ENCODE measurements at regions not wholly inside any gene's neighbourhood (a gene's known extent, or its start where the extent isn't known, plus 50 kb on each side); places are given as distances from the start of the nearest gene placed in this dataset.

GRCh38 chr18:56374007-56374655 is 264.3 kb downstream of the TXNL1 start:
- TF ChIP-seq ZBTB21 (tag by site-specific recombination; IDR thresholded peaks at IDR 0.05) (no peak), ZNF248 (tag by site-specific recombination; IDR thresholded peaks at IDR 0.05) (no peak), ZBTB17 (tag by site-specific recombination; IDR thresholded peaks at IDR 0.05) (no peak), ZFP37 (tag by site-specific recombination; IDR thresholded peaks at IDR 0.05) (no peak), ZNF10 (tag by site-specific recombination; IDR thresholded peaks at IDR 0.05) (no peak), ZNF514 (tag by site-specific recombination; IDR thresholded peaks at IDR 0.05) (no peak), ZNF112 (tag by site-specific recombination; IDR thresholded peaks at IDR 0.05) (no peak), KLF8 (tag by site-specific recombination; IDR thresholded peaks at IDR 0.05) (no peak), ZNF350 (tag by site-specific recombination; IDR thresholded peaks at IDR 0.05) (no peak), ZNF837 (tag by site-specific recombination; IDR thresholded peaks at IDR 0.05) (no peak), ZSCAN30 (tag by site-specific recombination; IDR thresholded peaks at IDR 0.05) (no peak)
- CTCF ChIA-PET = interaction anchor here (0.8 kb wide), 1 partner anchor 11 kb away, joined by 5 read pairs; no protein-coding TSS in a partner anchor
- no peak overlapping the region for H3K27ac ChIP-seq (ENCODE audit: extremely low read depth, low read depth, low read length)
- H3K4me1 ChIP-seq (ENCODE audit: control insufficient read depth, insufficient read depth, low read length) = no peaks in the 10 kb centered on the region
- POLR2A ChIA-PET = no interaction called here
- H3K4me3 ChIP-seq (ENCODE audit: low read depth, low read length) = no peak overlapping the region
- no peaks in the 10 kb centered on the region for H3K36me3 ChIP-seq (ENCODE audit: control insufficient read depth in 2 of 2, insufficient read depth in 1 of 2, low read length in 2 of 2)
- no peaks in the 10 kb centered on the region for H3K9me3 ChIP-seq (ENCODE audit: control insufficient read depth, insufficient read depth, low read depth, low read length)

GRCh38 chr18:56373601-56374000 is 264.8 kb downstream of the TXNL1 start:
- TF ChIP-seq ZBTB7A (tag by site-specific recombination; IDR thresholded peaks at IDR 0.05; ENCODE audit: low read depth) = no peak
- TF ChIP-seq OVOL3 (tag by site-specific recombination; IDR thresholded peaks at IDR 0.05) = no peak
- TF ChIP-seq ZEB2 (tag by site-specific recombination; IDR thresholded peaks at IDR 0.05) = no peak
- no peak for TF ChIP-seq ZNF629 (tag by site-specific recombination; IDR thresholded peaks at IDR 0.05)
- no peak for TF ChIP-seq ZNF24 (tag by site-specific recombination; IDR thresholded peaks at IDR 0.05)
- TF ChIP-seq ZNF48 (tag by site-specific recombination; IDR thresholded peaks at IDR 0.05) = no peak
- CTCF ChIA-PET = interaction anchor here (0.8 kb wide), 1 partner anchor 11 kb away, joined by 5 read pairs; no protein-coding TSS in a partner anchor
- Histone ChIP-seq H3K4me3 (ENCODE audit: low read depth, low read length) (no peak overlapping the region), H3K9me3 (ENCODE audit: control insufficient read depth, insufficient read depth, low read depth, low read length) (no peaks in the 10 kb centered on the region), H3K36me3 (ENCODE audit: control insufficient read depth in 2 of 2, insufficient read depth in 1 of 2, low read length in 2 of 2) (no peaks in the 10 kb centered on the region), H3K4me1 (ENCODE audit: control insufficient read depth, insufficient read depth, low read length) (no peaks in the 10 kb centered on the region), H3K27ac (ENCODE audit: extremely low read depth, low read depth, low read length) (no peak overlapping the region)
- POLR2A ChIA-PET = no interaction called here

GRCh38 chr18:56368066-56368465 is 270.3 kb downstream of the TXNL1 start:
- POLR2A ChIA-PET = no interaction called here
- Histone ChIP-seq H3K4me3 (ENCODE audit: low read depth, low read length) (no peak overlapping the region), H3K27ac (ENCODE audit: extremely low read depth, low read depth, low read length) (no peak overlapping the region), H3K9me3 (ENCODE audit: control insufficient read depth, insufficient read depth, low read depth, low read length) (no peaks in the 10 kb centered on the region), H3K36me3 (ENCODE audit: control insufficient read depth in 2 of 2, insufficient read depth in 1 of 2, low read length in 2 of 2) (no peaks in the 10 kb centered on the region), H3K4me1 (ENCODE audit: control insufficient read depth, insufficient read depth, low read length) (no peaks in the 10 kb centered on the region)
- TF ChIP-seq ZNF175 (tag by site-specific recombination; IDR thresholded peaks at IDR 0.05) (no peak), GLIS1 (tag by site-specific recombination; IDR thresholded peaks at IDR 0.05) (no peak), BCL11A (tag by site-specific recombination; IDR thresholded peaks at IDR 0.05; ENCODE audit: low read depth) (no peak), FEZF1 (tag by site-specific recombination; IDR thresholded peaks at IDR 0.05) (no peak), KLF9 (tag by site-specific recombination; IDR thresholded peaks at IDR 0.05; ENCODE audit: low read depth) (no peak), ZNF518A (tag by site-specific recombination; conservative IDR thresholded peaks at IDR 0.05; ENCODE audit: low read depth) (no peak), ZNF837 (tag by site-specific recombination; IDR thresholded peaks at IDR 0.05) (no peak), ZSCAN16 (tag by site-specific recombination; IDR thresholded peaks at IDR 0.05) (no peak), KLF17 (tag by site-specific recombination; IDR thresholded peaks at IDR 0.05) (no peak)
- CTCF ChIA-PET = no interaction called here
